H9 (cell line): ENCODE measurements at regions not wholly inside any gene's neighbourhood (a gene's known extent, or its start where the extent isn't known, plus 50 kb on each side); places are given as distances from the start of the nearest gene placed in this dataset.

Source experiments
- DNase-seq: peaks from one replicate; pipeline ENCODE4 v3.0.0-alpha.2; 2017
- H2AFZ ChIP-seq: one replicate; pipeline ENCODE4 v1.6.1; 2013; ENCODE audit warnings: mild to moderate bottlenecking, low read length, control low read depth, moderate library complexity
- H2AK5ac ChIP-seq: 2 replicates; pipeline ENCODE4 v1.6.1; 2013; ENCODE audit warnings: low read length, control low read depth, mixed read lengths; ENCODE audit not compliant: insufficient read length
- H2BK120ac ChIP-seq: one replicate; pipeline ENCODE4 v1.6.1; 2013; ENCODE audit warnings: low read depth, mild to moderate bottlenecking, low read length, control low read depth, inconsistent platforms; ENCODE audit not compliant: poor library complexity, severe bottlenecking
- H2BK12ac ChIP-seq: 2 replicates; pipeline ENCODE4 v1.6.1; 2013; ENCODE audit warnings: low read length, control low read depth, mixed read lengths, low read depth; ENCODE audit not compliant: insufficient read length
- H2BK15ac ChIP-seq: 2 replicates; pipeline ENCODE4 v1.6.1; 2013; ENCODE audit warnings: low read depth, low read length, control low read depth
- H2BK20ac ChIP-seq: one replicate; pipeline ENCODE4 v1.6.1; 2013; ENCODE audit warnings: low read depth, mild to moderate bottlenecking, low read length, control low read depth, inconsistent platforms; ENCODE audit not compliant: poor library complexity, severe bottlenecking
- H2BK5ac ChIP-seq: 2 replicates; pipeline ENCODE4 v1.6.1; 2013; ENCODE audit warnings: low read length, control low read depth, mixed read lengths; ENCODE audit not compliant: insufficient read length
- H3K14ac ChIP-seq: 2 replicates; pipeline ENCODE4 v1.6.1; 2013; ENCODE audit warnings: low read length, control low read depth; ENCODE audit not compliant: insufficient read depth
- H3K18ac ChIP-seq: 2 replicates; pipeline ENCODE4 v1.6.1; 2013; ENCODE audit warnings: low read depth, mild to moderate bottlenecking, mixed read lengths, low read length, control low read depth; ENCODE audit not compliant: insufficient read length
- H3K23ac ChIP-seq: 2 replicates; pipeline ENCODE4 v1.6.1; 2013; ENCODE audit warnings: low read length, control low read depth, mixed read lengths, low read depth; ENCODE audit not compliant: insufficient read length
- H3K23me2 ChIP-seq: 2 replicates; pipeline ENCODE4 v1.6.1; 2013; ENCODE audit warnings: low read depth, mild to moderate bottlenecking, mixed read lengths, low read length, control low read depth; ENCODE audit not compliant: insufficient read length, poor library complexity, severe bottlenecking
- H3K27ac ChIP-seq: 2 replicates; pipeline ENCODE4 v1.5.1; 2013; ENCODE audit warnings: low read length, control low read depth, mixed read lengths, low read depth; ENCODE audit not compliant: insufficient read length
- H3K27me3 ChIP-seq: 2 replicates; pipeline ENCODE4 v1.6.1; 2013; ENCODE audit warnings: low read length, control low read depth, inconsistent platforms; ENCODE audit not compliant: insufficient read depth
- H3K4ac ChIP-seq: 2 replicates; pipeline ENCODE4 v1.6.1; 2013; ENCODE audit warnings: low read depth, mild to moderate bottlenecking, control low read depth, inconsistent platforms, low read length, moderate library complexity
- H3K4me1 ChIP-seq: 2 replicates; pipeline ENCODE4 v1.6.1; 2013; ENCODE audit warnings: low read length, control low read depth, inconsistent platforms; ENCODE audit not compliant: insufficient read depth
- H3K4me2 ChIP-seq: 2 replicates; pipeline ENCODE4 v1.6.1; 2013; ENCODE audit warnings: low read length, control low read depth, mixed read lengths; ENCODE audit not compliant: insufficient read length, insufficient read depth
- H3K56ac ChIP-seq: 2 replicates; pipeline ENCODE4 v1.6.1; 2013; ENCODE audit warnings: low read depth, mild to moderate bottlenecking, mixed read lengths, low read length, control low read depth; ENCODE audit not compliant: insufficient read length
- H3K79me1 ChIP-seq: 2 replicates; pipeline ENCODE4 v1.6.1; 2013; ENCODE audit warnings: low read depth, mild to moderate bottlenecking, moderate library complexity, low read length, control low read depth, inconsistent platforms; ENCODE audit not compliant: insufficient read depth, poor library complexity, severe bottlenecking
- H3K79me2 ChIP-seq: 2 replicates; pipeline ENCODE4 v1.6.1; 2013; ENCODE audit warnings: low read length, control low read depth, inconsistent platforms; ENCODE audit not compliant: insufficient read depth
- H3K9ac ChIP-seq: 2 replicates; pipeline ENCODE4 v1.6.1; 2013; ENCODE audit warnings: low read length, control low read depth, mixed read lengths; ENCODE audit not compliant: insufficient read length; ENCODE audit errors: extremely low read depth
- H3K9me3 ChIP-seq: one replicate; pipeline ENCODE4 v1.6.1; 2013; ENCODE audit warnings: low read depth, low read length, inconsistent platforms; ENCODE audit not compliant: control insufficient read depth
- H3T11ph ChIP-seq: one replicate; pipeline ENCODE4 v1.6.1; 2013; ENCODE audit warnings: mild to moderate bottlenecking, low read length, control low read depth, inconsistent platforms
- H4K20me1 ChIP-seq: one replicate; pipeline ENCODE4 v1.6.1; 2013; ENCODE audit not compliant: control insufficient read depth, insufficient read length, insufficient read depth
- H4K5ac ChIP-seq: 2 replicates; pipeline ENCODE4 v1.6.1; 2013; ENCODE audit warnings: low read depth, mild to moderate bottlenecking, mixed read lengths, low read length, control low read depth; ENCODE audit not compliant: insufficient read length
- H4K8ac ChIP-seq: replicated peaks from 2 replicates; pipeline ENCODE4 v1.6.1; 2013; ENCODE audit warnings: low read length, control low read depth, mixed read lengths, low read depth; ENCODE audit not compliant: insufficient read length
- H4K91ac ChIP-seq: 2 replicates; pipeline ENCODE4 v1.6.1; 2013; ENCODE audit warnings: low read depth, mild to moderate bottlenecking, moderate library complexity, mixed read lengths, low read length, control low read depth; ENCODE audit not compliant: insufficient read length
- H3K27ac Mint-ChIP-seq, 3 experiments: 2 replicates in 2 of 3; 3 replicates in 1 of 3; pipeline ENCODE4 v1.8.0; 2020 to 2021; ENCODE audit warnings: mixed read lengths in 3 of 3, mild to moderate bottlenecking in 1 of 3, moderate library complexity in 1 of 3
- H3K27me3 Mint-ChIP-seq: 2 replicates; pipeline ENCODE4 v1.8.0; 2021; ENCODE audit warnings: low read depth, mild to moderate bottlenecking, moderate library complexity, mixed read lengths
- H3K36me3 Mint-ChIP-seq, 3 experiments: 2 replicates in 2 of 3; 3 replicates in 1 of 3; pipeline ENCODE4 v1.8.0; 2020 to 2021; ENCODE audit warnings: low read depth in 3 of 3, mixed read lengths in 3 of 3; ENCODE audit not compliant: insufficient read depth in 1 of 3
- H3K4me1 Mint-ChIP-seq, 2 experiments: 2 replicates each; pipeline ENCODE4 v1.8.0; 2020; ENCODE audit warnings: mixed read lengths in 2 of 2
- H3K4me3 Mint-ChIP-seq, 2 experiments: 2 replicates in 1 of 2; 3 replicates in 1 of 2; pipeline ENCODE4 v1.8.0; 2020 to 2021; ENCODE audit warnings: mild to moderate bottlenecking in 2 of 2, mixed read lengths in 2 of 2, moderate library complexity in 1 of 2
- H3K9me3 Mint-ChIP-seq, 2 experiments: 2 replicates in 1 of 2; 3 replicates in 1 of 2; pipeline ENCODE4 v1.8.0; 2020; ENCODE audit warnings: mild to moderate bottlenecking in 2 of 2, mixed read lengths in 2 of 2, moderate library complexity in 1 of 2
- CTCF ChIP-seq: fragments of 200-600 bp; sonication (generic); conservative IDR thresholded peaks from 3 replicates; pipeline ENCODE4 v1.8.0; 2021; ENCODE audit warnings: antibody characterized with exemption, mild to moderate bottlenecking
- WGBS: extraction: QIAGEN DNeasy Blood & Tissue Kit; methylation state at CpG from one replicate; pipeline ENCODE4 v1.1.7; 2013; ENCODE audit warnings: missing lambda C conversion rate, low lambda C conversion rate, mixed read lengths; ENCODE audit not compliant: insufficient read length; ENCODE audit errors: extremely low coverage; 5-methylcytosine and 5-hydroxymethylcytosine counted together

DNA sequence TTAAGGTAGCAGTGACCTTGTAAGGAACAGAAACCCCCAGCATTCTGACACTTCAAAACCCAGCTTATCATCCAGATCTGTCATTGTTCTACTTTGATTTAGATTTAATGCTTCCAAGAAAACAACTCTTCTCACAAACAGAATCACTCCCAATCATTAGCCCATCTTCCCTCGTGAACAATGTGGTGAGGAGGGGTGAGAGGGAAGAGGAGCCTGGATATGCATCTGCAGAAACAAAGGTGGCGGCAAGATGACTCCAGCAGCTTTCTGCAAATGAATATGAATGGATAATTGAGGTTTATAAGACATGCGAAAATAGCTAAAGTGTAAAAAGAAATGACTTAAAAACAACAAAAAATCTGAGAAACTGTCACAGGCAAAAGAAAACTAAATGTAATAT lies 859.9 kb upstream of the SLC10A2 start:
- peak overlapping the region in 1 of 3 experiments; percentile 30; a peak in 2 of 7 replicates for H3K27ac Mint-ChIP-seq
- Histone ChIP-seq H2BK5ac (no peak overlapping the region), H3K23ac (no peak overlapping the region), H3K18ac (no peak overlapping the region), H3K79me2 (no peaks in the 10 kb centered on the region), H4K5ac (no peak overlapping the region), H3T11ph (no peak overlapping the region), H3K4me1 (0 out of 2 replicates have a peak, but pooled peaks cover 3% of the 10 kb centered on the region), H3K56ac (no peak overlapping the region), H4K20me1 (no peaks in the 10 kb centered on the region), H2BK120ac (no peak overlapping the region), H3K27me3 (no peaks in the 10 kb centered on the region), H2AK5ac (no peak overlapping the region), H3K4me2 (no peak overlapping the region), H3K9me3 (no peaks in the 10 kb centered on the region), H2AFZ (no peak overlapping the region), H2BK15ac (no peak overlapping the region), H3K27ac (no peak overlapping the region), H2BK20ac (no peak overlapping the region), H3K9ac (no peak overlapping the region), H2BK12ac (no peak overlapping the region), H3K23me2 (no peaks in the 10 kb centered on the region), H4K8ac (no peak overlapping the region), H3K79me1 (no peaks in the 10 kb centered on the region), H4K91ac (no peak overlapping the region), H3K4ac (no peak overlapping the region), H3K14ac (no peak overlapping the region)
- TF ChIP-seq CTCF = no peak
- peaks cover 5 to 9% of the 10 kb centered on the region in 2 experiments for H3K4me1 Mint-ChIP-seq
- no peak overlapping the region for H3K4me3 Mint-ChIP-seq
- H3K9me3 Mint-ChIP-seq = peaks cover 0 to 3% of the 10 kb centered on the region in 2 experiments; a peak in 2 of 5 replicates
- no peak for DNase-seq
- no peaks in the 10 kb centered on the region; a peak in 1 of 7 replicates for H3K36me3 Mint-ChIP-seq
- no CpG with 5 or more reads among the region's 3 CpGs for WGBS
- H3K27me3 Mint-ChIP-seq = no peaks in the 10 kb centered on the region
